GM23338 (cell line): ENCODE measurements at regions not wholly inside any gene's neighbourhood (a gene's known extent, or its start where the extent isn't known, plus 50 kb on each side); places are given as distances from the start of the nearest gene placed in this dataset.

Source experiments
- ATAC-seq: fragments of 200-7000 bp; cut with Tn5 transposase; 3 replicates; pipeline ENCODE4 v1.9.1; 2020
- DNase-seq: peaks from one replicate; pipeline ENCODE4 v3.0.0-alpha.2; 2015; ENCODE audit warnings: low spot score
- H2AFZ ChIP-seq: fragments of 200-600 bp; sonication (generic); 2 replicates; pipeline ENCODE4 v1.8.0; 2016; ENCODE audit warnings: antibody characterized with exemption, mild to moderate bottlenecking, moderate library complexity
- H3F3A ChIP-seq: fragments of 200-600 bp; sonication (generic); replicated peaks from 2 replicates; pipeline ENCODE4 v1.8.0; 2017; ENCODE audit warnings: antibody characterized with exemption, mixed run types, low read depth
- H3K27ac ChIP-seq: fragments of 200-600 bp; sonication (generic); 2 replicates; pipeline ENCODE4 v1.6.1; 2016; ENCODE audit warnings: low read depth
- H3K27me3 ChIP-seq: fragments of 200-600 bp; sonication (generic); 2 replicates; pipeline ENCODE4 v1.8.0; 2016; ENCODE audit warnings: mild to moderate bottlenecking, mixed run types, moderate library complexity; ENCODE audit not compliant: insufficient read depth
- H3K36me3 ChIP-seq: fragments of 200-600 bp; sonication (generic); 2 replicates; pipeline ENCODE4 v1.8.0; 2016; ENCODE audit warnings: mild to moderate bottlenecking; ENCODE audit not compliant: insufficient read depth
- H3K4me1 ChIP-seq: fragments of 200-600 bp; sonication (generic); 2 replicates; pipeline ENCODE4 v1.8.0; 2016; ENCODE audit warnings: mild to moderate bottlenecking, moderate library complexity; ENCODE audit not compliant: insufficient read depth
- H3K4me2 ChIP-seq: fragments of 200-600 bp; sonication (generic); 2 replicates; pipeline ENCODE4 v1.7.1; 2017; ENCODE audit warnings: mixed run types
- H3K4me3 ChIP-seq: fragments of 200-600 bp; sonication (generic); 2 replicates; pipeline ENCODE4 v1.6.1; 2016; ENCODE audit warnings: mixed run types
- H3K79me2 ChIP-seq: fragments of 200-600 bp; sonication (generic); replicated peaks from 2 replicates; pipeline ENCODE4 v1.8.0; 2017; ENCODE audit warnings: mild to moderate bottlenecking; ENCODE audit not compliant: insufficient read depth
- H3K9me2 ChIP-seq: fragments of 200-600 bp; sonication (generic); 2 replicates; pipeline ENCODE4 v1.8.0; 2017; ENCODE audit not compliant: insufficient read depth
- H4K20me1 ChIP-seq: fragments of 200-600 bp; sonication (generic); replicated peaks from 2 replicates; pipeline ENCODE4 v1.8.0; 2017; ENCODE audit warnings: mild to moderate bottlenecking; ENCODE audit not compliant: insufficient read depth
- H3K27ac Mint-ChIP-seq: 2 replicates; pipeline ENCODE4 v1.8.0; 2020; ENCODE audit warnings: inconsistent platforms, mild to moderate bottlenecking, moderate library complexity, mixed read lengths
- H3K27me3 Mint-ChIP-seq: 3 replicates; pipeline ENCODE4 v1.8.0; 2022; ENCODE audit warnings: low read depth, mild to moderate bottlenecking, moderate library complexity, mixed read lengths, inconsistent platforms; ENCODE audit not compliant: insufficient read depth, poor library complexity
- H3K36me3 Mint-ChIP-seq: 3 replicates; pipeline ENCODE4 v1.8.0; 2021; ENCODE audit warnings: low read depth, mild to moderate bottlenecking, inconsistent platforms, moderate library complexity, mixed read lengths
- H3K4me1 Mint-ChIP-seq: 3 replicates; pipeline ENCODE4 v1.8.0; 2020; ENCODE audit warnings: mild to moderate bottlenecking, inconsistent platforms, mixed read lengths
- H3K4me3 Mint-ChIP-seq: 3 replicates; pipeline ENCODE4 v1.8.0; 2021; ENCODE audit warnings: moderate library complexity, mild to moderate bottlenecking, inconsistent platforms, mixed read lengths
- H3K9me3 Mint-ChIP-seq: 3 replicates; pipeline ENCODE4 v1.8.0; 2020; ENCODE audit warnings: moderate library complexity, mild to moderate bottlenecking, inconsistent platforms, mixed read lengths
- CREB1 ChIP-seq: fragments of 250-450 bp; sonication (Bioruptor Pico); IDR thresholded peaks from 2 replicates; pipeline ENCODE4 v1.5.0; 2020; ENCODE audit warnings: low read depth, mild to moderate bottlenecking, moderate library complexity
- CTCF ChIP-seq, 2 experiments: fragments of 200-600 bp in 1 of 2; sonication (generic) in 1 of 2; conservative IDR thresholded peaks; 2 replicates each; pipeline versions ENCODE4 v1.5.1 to v1.6.1; 2016 to 2017; ENCODE audit warnings: antibody characterized with exemption in 2 of 2, low read depth in 2 of 2, mild to moderate bottlenecking in 2 of 2, moderate library complexity in 1 of 2
- ETS1 ChIP-seq: IDR thresholded peaks from 2 replicates; pipeline ENCODE4 v1.6.1; 2016; ENCODE audit warnings: antibody characterized with exemption
- EZH2 ChIP-seq: fragments of 200-600 bp; sonication (generic); IDR thresholded peaks from one replicate; pipeline ENCODE4 v1.8.0; 2017; ENCODE audit warnings: antibody characterized with exemption, mild to moderate bottlenecking, low read depth; ENCODE audit not compliant: unreplicated experiment
- EZH2phosphoT487 ChIP-seq: fragments of 200-600 bp; sonication (generic); IDR thresholded peaks from one replicate; pipeline ENCODE4 v1.8.1; 2018; ENCODE audit warnings: antibody characterized with exemption; ENCODE audit not compliant: unreplicated experiment
- JUNB ChIP-seq: IDR thresholded peaks from one replicate; pipeline ENCODE4 v1.6.1; 2016; ENCODE audit warnings: antibody characterized with exemption; ENCODE audit not compliant: unreplicated experiment
- NANOG ChIP-seq: IDR thresholded peaks from 2 replicates; pipeline ENCODE4 v1.6.1; 2016; ENCODE audit warnings: antibody characterized with exemption, borderline replicate concordance
- POLR2AphosphoS5 ChIP-seq: IDR thresholded peaks from 2 replicates; pipeline ENCODE4 v1.6.1; 2016; ENCODE audit warnings: antibody characterized with exemption, low read depth
- REST ChIP-seq: IDR thresholded peaks from one replicate; pipeline ENCODE4 v1.6.1; 2018; ENCODE audit warnings: antibody characterized with exemption; ENCODE audit not compliant: unreplicated experiment
- STAT1 ChIP-seq: IDR thresholded peaks from one replicate; pipeline ENCODE4 v1.6.1; 2016; ENCODE audit warnings: antibody characterized with exemption; ENCODE audit not compliant: unreplicated experiment
- ZNF114 ChIP-seq: fragments of 250-450 bp; sonication (Bioruptor Pico); IDR thresholded peaks from 2 replicates; pipeline ENCODE4 v1.5.0; 2020; ENCODE audit warnings: mild to moderate bottlenecking, moderate library complexity
- ZNF331 ChIP-seq: fragments of 250-450 bp; sonication (Bioruptor Pico); IDR thresholded peaks from 2 replicates; pipeline ENCODE4 v1.5.0; 2020; ENCODE audit warnings: low read depth, mild to moderate bottlenecking, moderate library complexity
- ZNF462 ChIP-seq: fragments of 250-450 bp; sonication (Bioruptor Pico); IDR thresholded peaks from 2 replicates; pipeline ENCODE4 v1.5.0; 2020; ENCODE audit warnings: mild to moderate bottlenecking, moderate library complexity

- ATAC-seq (no peak), DNase-seq (no peak)
- Histone ChIP-seq H3K9me2 (no peaks in the 10 kb centered on the region), H3K36me3 (no peaks in the 10 kb centered on the region), H3K27ac (no peak overlapping the region), H3K79me2 (no peaks in the 10 kb centered on the region), H3F3A (no peaks in the 10 kb centered on the region), H3K27me3 (no peaks in the 10 kb centered on the region), H3K4me2 (no peak overlapping the region), H2AFZ (no peak overlapping the region), H4K20me1 (no peaks in the 10 kb centered on the region), H3K4me1 (no peaks in the 10 kb centered on the region), H3K4me3 (no peak overlapping the region)
- no peaks in the 10 kb centered on the region for H3K27me3 Mint-ChIP-seq
- no peaks in the 10 kb centered on the region for H3K36me3 Mint-ChIP-seq
- H3K4me1 Mint-ChIP-seq, result no peaks in the 10 kb centered on the region
- no peak overlapping the region for H3K27ac Mint-ChIP-seq
- no peak overlapping the region for H3K4me3 Mint-ChIP-seq
- no peaks in the 10 kb centered on the region for H3K9me3 Mint-ChIP-seq
- no peak for TF ChIP-seq POLR2AphosphoS5
- no peak for TF ChIP-seq REST
- no peak for TF ChIP-seq ZNF114 (CRISPR knock-in tag)
- no peak for TF ChIP-seq CTCF (conservative IDR thresholded peaks at IDR 0.05; ENCODE audit: low read depth in 2 of 2)
- no peak for TF ChIP-seq STAT1
- no peak for TF ChIP-seq NANOG
- no peak for TF ChIP-seq JUNB
- TF ChIP-seq EZH2, result no peak
- no peak for TF ChIP-seq ETS1
- no peak for TF ChIP-seq EZH2phosphoT487
- TF ChIP-seq CREB1, result no peak
- TF ChIP-seq ZNF462 (CRISPR knock-in tag), result no peak
- no peak for TF ChIP-seq ZNF331 (CRISPR knock-in tag)
Observed at GRCh38 chr6:22670605-22671004, 101.2 kb downstream of the HDGFL1 start.
